Chondrocyte (in vitro differentiated cells): ENCODE measurements at regions not wholly inside any gene's neighbourhood (a gene's known extent, or its start where the extent isn't known, plus 50 kb on each side); places are given as distances from the start of the nearest gene placed in this dataset.

Experiments used
- DNase-seq: peaks from one replicate; pipeline ENCODE4 v3.0.0; 2021; ENCODE audit warnings: mixed read lengths, low spot score
- H3K27ac Mint-ChIP-seq: one replicate; pipeline ENCODE4 v1.8.0; 2021; ENCODE audit warnings: mild to moderate bottlenecking, moderate library complexity, mixed read lengths; ENCODE audit not compliant: unreplicated experiment
- H3K27me3 Mint-ChIP-seq: 2 replicates; pipeline ENCODE4 v1.8.0; 2021; ENCODE audit warnings: low read depth, mixed read lengths
- H3K36me3 Mint-ChIP-seq: 2 replicates; pipeline ENCODE4 v1.8.0; 2021; ENCODE audit warnings: low read depth, mixed read lengths
- H3K4me1 Mint-ChIP-seq: 2 replicates; pipeline ENCODE4 v1.8.0; 2021; ENCODE audit warnings: low read depth, mild to moderate bottlenecking, mixed read lengths
- H3K4me3 Mint-ChIP-seq: one replicate; pipeline ENCODE4 v1.8.0; 2021; ENCODE audit warnings: mild to moderate bottlenecking, moderate library complexity, mixed read lengths; ENCODE audit not compliant: unreplicated experiment
- H3K9me3 Mint-ChIP-seq: 2 replicates; pipeline ENCODE4 v1.8.0; 2021; ENCODE audit warnings: low read depth, mixed read lengths
- CTCF ChIP-seq: fragments of 200-600 bp; sonication (generic); IDR thresholded peaks from 2 replicates; pipeline ENCODE4 v1.5.0; 2021; ENCODE audit warnings: antibody characterized with exemption, mild to moderate bottlenecking, moderate library complexity

DNA sequence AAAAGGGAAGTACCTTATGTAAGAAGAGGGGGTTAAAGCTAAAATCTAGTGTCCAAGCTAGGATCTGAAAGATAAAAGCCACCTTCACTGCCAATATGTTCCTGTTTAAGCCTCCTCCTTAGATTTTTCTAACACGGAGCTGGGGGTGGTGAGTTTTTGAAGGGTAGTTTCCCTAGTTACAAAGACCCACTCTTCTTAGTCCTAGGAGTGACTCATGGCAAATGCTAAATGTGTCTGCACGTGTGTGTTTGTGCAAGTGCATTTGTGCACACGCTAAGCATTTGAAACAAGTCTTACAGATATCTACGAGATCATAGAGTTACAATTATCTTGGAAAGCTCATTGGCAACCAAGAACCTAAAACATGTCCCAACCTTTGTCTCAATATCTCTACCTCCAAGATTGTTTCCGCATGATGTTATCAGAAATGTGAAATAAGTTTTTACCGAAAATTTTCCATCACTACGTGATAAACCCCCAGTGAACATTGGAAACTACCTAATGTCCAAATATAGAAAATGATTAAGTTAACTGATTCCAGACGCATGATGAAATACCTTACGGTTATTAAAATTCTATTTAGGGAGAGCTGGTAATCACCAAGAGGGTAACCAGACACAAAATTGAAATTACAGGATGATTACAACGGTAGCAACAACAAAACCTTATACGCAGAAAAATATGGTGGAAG lies 78.0 kb upstream of the HRH2 start:
- no peak overlapping the region for H3K4me3 Mint-ChIP-seq
- H3K9me3 Mint-ChIP-seq: peaks cover 9% of the 10 kb centered on the region
- no peak for TF ChIP-seq CTCF
- H3K4me1 Mint-ChIP-seq: no peaks in the 10 kb centered on the region
- peaks cover 2% of the 10 kb centered on the region for H3K27me3 Mint-ChIP-seq
- H3K27ac Mint-ChIP-seq: no peak overlapping the region
- H3K36me3 Mint-ChIP-seq: no peaks in the 10 kb centered on the region
- no peak for DNase-seq

GRCh38 chr5:175582697-175583096 lies 75.2 kb upstream of the HRH2 start:
- Mint-ChIP-seq H3K4me3 (no peak overlapping the region), H3K36me3 (peaks cover 3% of the 10 kb centered on the region), H3K27ac (no peak overlapping the region), H3K27me3 (no peaks in the 10 kb centered on the region), H3K9me3 (peaks cover 20% of the 10 kb centered on the region), H3K4me1 (no peaks in the 10 kb centered on the region)
- TF ChIP-seq CTCF: no peak
- no peak for DNase-seq

GRCh38 chr5:175585567-175585966 lies 72.3 kb upstream of the HRH2 start:
- Mint-ChIP-seq H3K36me3 (peaks cover 3% of the 10 kb centered on the region), H3K9me3 (peaks cover 26% of the 10 kb centered on the region), H3K27ac (no peak overlapping the region), H3K4me3 (no peak overlapping the region), H3K27me3 (no peaks in the 10 kb centered on the region), H3K4me1 (peaks cover 5% of the 10 kb centered on the region)
- no peak for TF ChIP-seq CTCF
- no peak for DNase-seq

DNA sequence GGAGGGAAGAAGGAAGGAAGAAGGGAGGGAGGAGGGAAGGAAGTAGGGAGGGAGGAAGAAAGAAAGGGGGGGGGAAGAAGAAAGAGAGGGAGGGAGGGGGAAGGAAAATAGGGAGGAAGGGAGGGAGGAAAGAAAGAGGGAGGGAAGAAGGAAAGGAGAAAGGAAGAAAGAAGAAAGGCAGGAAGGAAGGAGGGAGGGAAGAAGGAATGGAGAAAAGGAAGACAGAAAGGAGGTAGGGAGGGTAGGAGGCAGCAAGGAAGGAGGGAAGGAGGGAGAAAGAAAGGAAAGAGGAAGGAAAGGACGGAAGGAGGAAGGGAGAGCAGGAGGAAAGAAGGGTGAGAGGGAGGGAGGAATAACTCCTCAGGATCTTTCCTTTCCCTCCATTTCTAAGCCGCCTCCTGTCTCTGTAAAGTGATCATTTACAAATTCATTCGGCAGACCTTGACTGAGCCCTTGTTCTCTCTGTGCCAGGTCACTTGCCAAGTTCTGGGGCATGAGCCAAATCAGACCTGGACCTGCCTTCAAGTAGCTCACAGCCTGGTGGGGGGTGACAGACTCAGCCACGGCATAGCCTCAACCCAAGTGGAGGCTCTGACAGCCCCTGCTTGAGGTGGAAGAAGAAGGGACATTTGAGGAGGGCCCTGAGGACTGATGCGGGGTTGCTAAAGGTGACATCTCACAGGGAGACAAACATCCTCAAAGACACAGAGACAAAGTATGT lies 69.0 kb upstream of the HRH2 start:
- Mint-ChIP-seq H3K27ac (no peak overlapping the region), H3K36me3 (peaks cover 3% of the 10 kb centered on the region), H3K27me3 (no peaks in the 10 kb centered on the region), H3K4me3 (no peak overlapping the region), H3K9me3 (peaks cover 18% of the 10 kb centered on the region), H3K4me1 (peaks cover 10% of the 10 kb centered on the region)
- DNase-seq: no peak
- TF ChIP-seq CTCF: no peak

GRCh38 chr5:175589714-175590113 lies 68.2 kb upstream of the HRH2 start:
- H3K27me3 Mint-ChIP-seq: no peaks in the 10 kb centered on the region
- TF ChIP-seq CTCF: no peak
- H3K9me3 Mint-ChIP-seq: peaks cover 18% of the 10 kb centered on the region
- no peak overlapping the region for H3K27ac Mint-ChIP-seq
- no peak overlapping the region for H3K4me3 Mint-ChIP-seq
- no peak for DNase-seq
- H3K36me3 Mint-ChIP-seq: peaks cover 3% of the 10 kb centered on the region
- peaks cover 10% of the 10 kb centered on the region for H3K4me1 Mint-ChIP-seq
